ELF-1 (cell line): ENCODE measurements at regions not wholly inside any gene's neighbourhood (a gene's known extent, or its start where the extent isn't known, plus 50 kb on each side); places are given as distances from the start of the nearest gene placed in this dataset.
A peak's percentile ranks its signal among the peaks of the same experiment; 100 is the strongest.

Experiments used
- DNase-seq: peaks from one replicate; pipeline ENCODE4 v3.0.0-alpha.2; 2016; ENCODE audit warnings: low read depth, low spot score

GRCh38 chr3:105923140-105923539 lies 54.3 kb upstream of the CBLB start:
- peak; percentile 7 for DNase-seq

DNA sequence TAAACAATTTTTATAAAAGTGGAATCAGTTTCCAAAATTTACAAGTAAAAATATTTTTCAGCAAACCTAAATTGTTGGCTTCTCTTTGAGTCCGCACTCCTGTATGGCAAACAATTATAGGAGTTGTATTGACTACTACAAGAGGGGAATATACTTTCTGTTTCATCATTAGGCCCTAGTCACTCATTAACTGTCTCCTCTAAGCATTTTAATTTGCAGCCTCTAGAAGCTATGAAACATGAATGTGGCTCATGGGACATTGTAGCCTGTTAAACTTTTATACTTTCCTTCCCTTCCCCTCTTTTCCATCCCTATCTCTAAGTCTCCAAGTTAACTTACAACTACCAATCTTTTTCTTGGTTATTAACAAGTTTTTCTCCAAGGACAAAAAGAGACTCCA lies 58.9 kb upstream of the CBLB start:
- no peak for DNase-seq

GRCh38 chr3:105930733-105931132 lies 61.9 kb upstream of the CBLB start:
- no peak for DNase-seq

DNA sequence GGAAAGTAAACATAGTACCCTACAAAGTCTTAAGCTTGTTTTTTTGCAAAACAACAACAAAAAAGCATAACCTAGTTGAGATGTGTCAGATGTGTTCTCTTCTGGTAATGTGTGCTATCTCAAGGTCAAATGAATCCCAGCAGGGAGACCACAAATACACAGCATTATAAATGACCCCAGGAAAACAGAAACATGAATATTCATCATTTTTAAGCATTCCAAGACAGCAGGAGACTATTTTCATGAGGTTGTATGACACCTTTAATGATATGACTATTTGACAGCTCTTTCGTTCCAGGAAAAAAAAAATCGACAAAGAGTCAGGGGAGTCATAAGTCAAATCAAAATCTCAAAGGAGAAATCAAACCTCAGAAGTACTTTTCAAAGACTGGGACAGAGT lies 62.7 kb upstream of the CBLB start:
- DNase-seq: no peak

DNA sequence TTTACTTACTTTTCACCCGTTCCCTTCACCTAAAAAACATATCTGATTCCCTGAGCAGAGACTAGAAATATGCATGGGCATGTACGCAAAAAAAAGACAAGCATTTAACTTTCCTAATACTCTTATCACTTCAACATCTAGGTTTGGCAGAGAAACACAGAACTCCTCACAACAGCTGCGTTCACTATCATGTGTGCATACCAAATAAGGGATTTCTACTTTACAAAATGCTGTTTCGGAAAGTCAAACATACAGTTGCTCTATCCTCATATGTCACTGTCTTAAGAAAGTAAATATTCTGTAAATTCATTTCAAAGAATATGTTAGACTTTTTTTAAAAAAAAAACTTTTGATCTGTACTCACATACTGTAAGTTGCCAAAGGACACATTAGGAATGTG lies 65.1 kb upstream of the CBLB start:
- DNase-seq: no peak

- no peak for DNase-seq
These were observed 69.3 kb upstream of the CBLB start for GRCh38 chr3:105938101-105938500.

GRCh38 chr3:105938806-105939205 lies 70.0 kb upstream of the CBLB start:
- DNase-seq: no peak

DNA sequence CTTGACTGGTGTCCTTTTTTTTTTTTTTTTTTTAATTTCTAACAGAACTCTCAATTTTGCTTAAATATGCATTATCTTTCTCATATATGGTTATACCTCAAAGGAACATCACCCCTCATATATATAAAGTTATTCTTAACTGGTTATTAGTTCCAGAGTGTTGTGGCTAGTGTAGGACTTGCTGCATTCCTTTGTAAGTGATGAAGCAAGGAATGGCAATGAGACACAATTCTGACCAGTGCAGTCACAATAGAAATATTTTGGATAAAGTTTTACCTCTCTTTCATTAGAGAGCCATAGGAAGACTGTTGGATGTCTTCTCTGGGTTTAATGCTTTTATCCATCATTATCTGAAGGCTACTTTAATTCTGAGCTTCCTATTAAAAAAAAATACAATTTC lies 75.5 kb upstream of the CBLB start:
- no peak for DNase-seq

DNA sequence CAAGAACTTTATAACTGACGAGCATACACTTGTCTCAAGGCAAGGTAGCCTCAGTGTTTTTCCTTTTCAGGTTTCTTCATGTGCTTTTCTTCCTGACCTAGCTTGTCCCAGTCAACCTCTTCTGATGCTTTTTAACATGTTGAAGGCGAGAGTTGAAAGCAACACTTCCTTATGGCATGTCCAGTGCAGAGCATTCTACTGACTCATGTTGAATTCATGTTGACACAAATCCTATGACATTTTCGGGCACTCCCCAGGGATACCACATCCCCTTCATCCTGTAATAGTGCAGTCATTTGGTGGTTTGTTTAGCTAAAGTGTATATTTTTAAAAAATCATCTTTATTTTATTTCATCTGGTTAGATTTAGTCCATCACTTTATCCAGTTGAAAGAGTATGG lies 75.9 kb upstream of the CBLB start:
- no peak for DNase-seq

- no peak for DNase-seq
These were observed 79.3 kb upstream of the CBLB start for GRCh38 chr3:105948101-105948500.

- peak; percentile 9 for DNase-seq
These were observed 82.2 kb upstream of the CBLB start for GRCh38 chr3:105950881-105951600.

DNA sequence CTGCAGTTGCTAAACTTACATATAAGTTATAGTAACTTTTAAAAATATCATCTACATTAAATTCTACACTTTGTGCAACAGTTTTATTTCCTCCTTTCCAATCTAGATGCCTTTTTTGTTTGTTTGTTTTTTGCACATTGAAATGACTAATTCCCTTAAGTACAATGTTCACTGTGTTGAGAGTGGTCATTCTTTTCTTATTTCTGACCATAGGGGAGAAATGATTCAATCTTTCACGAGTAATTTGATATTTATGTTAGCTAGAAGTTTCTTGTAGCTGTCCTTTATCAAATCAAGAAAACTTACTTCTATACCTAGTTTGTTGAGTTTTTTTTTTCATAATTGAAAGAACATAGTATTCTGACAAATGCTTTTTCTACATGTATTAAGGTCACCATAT lies 85.0 kb upstream of the CBLB start:
- no peak for DNase-seq

- no peak for DNase-seq
These were observed 87.5 kb upstream of the CBLB start for GRCh38 chr3:105956306-105956705.

GRCh38 chr3:105957722-105958121 lies 88.9 kb upstream of the CBLB start:
- DNase-seq: no peak

GRCh38 chr3:105958237-105959000 lies 89.6 kb upstream of the CBLB start:
- no peak for DNase-seq

GRCh38 chr3:105959851-105960250 lies 91.0 kb upstream of the CBLB start:
- DNase-seq: peak; percentile 58

GRCh38 chr3:105960381-105960780 lies 91.6 kb upstream of the CBLB start:
- DNase-seq: peak; percentile 28

- DNase-seq: no peak
These were observed 94.3 kb upstream of the CBLB start for GRCh38 chr3:105963161-105963560.

DNA sequence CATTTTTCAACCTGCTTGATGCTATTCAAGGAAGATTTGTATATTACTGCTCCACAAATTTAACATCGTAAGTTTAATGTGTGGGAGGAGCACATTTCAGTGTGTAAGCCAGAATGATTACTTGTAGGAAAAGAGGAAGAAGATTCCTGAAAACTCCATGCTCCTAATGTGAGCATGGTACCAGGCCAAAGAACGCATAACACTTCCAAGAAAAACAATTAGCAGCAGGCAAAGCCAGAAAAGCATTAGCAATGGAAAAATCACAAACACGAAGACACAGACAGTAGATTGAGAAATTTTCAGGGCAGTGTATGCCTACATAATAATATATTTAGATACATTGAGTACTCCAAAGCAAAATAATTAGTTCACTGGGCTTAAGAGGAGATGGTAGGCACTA lies 96.6 kb upstream of the CBLB start:
- DNase-seq: no peak

GRCh38 chr3:105967117-105967516 lies 98.3 kb upstream of the CBLB start:
- DNase-seq: no peak

DNA sequence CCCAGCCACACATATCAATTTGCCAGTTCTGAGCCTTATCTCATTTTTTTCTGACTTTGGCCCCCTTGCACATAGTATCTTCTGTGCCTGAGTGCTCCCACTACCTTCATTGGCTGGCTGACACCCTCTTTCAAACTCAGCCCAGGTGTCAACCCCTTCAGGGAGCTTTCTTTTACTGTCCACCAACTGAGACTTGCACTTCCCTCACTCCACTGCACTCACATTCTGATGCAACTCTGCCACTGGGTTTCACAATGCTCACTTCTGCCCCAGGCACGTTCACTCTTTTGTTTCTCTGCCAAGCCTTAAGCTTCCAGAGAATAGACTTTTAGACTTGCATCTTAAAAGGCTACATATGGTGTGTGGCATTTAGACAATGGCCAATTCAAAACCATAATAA lies 101.5 kb upstream of the CBLB start:
- peak; percentile 77 for DNase-seq

DNA sequence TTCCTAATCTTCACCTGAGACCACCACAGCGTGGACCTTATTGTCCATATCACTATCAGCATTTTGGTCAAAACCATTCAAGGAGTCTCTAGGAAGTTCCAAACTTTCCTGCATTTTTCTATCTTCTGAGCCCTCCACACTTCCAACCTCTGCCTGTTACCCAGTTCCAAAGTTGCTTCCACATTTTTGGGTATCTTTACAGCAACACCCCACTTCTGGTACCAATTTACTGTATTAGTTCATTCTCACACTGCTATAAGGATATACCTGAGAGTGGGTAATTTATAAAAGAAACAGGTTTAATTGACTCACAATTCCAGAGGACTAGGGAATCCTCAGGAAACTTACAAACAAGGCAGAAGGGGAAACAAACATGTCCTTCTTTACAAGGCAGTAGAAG lies 103.3 kb upstream of the CBLB start:
- DNase-seq: no peak

GRCh38 chr3:105974381-105974780 lies 105.6 kb upstream of the CBLB start:
- no peak for DNase-seq
